Spleen (tissue), 7 donors: ENCODE measurements at regions not wholly inside any gene's neighbourhood (a gene's known extent, or its start where the extent isn't known, plus 50 kb on each side); places are given as distances from the start of the nearest gene placed in this dataset.

ENCODE experiments used
- CTCF ChIP-seq, 11 experiments: fragments of 200-600 bp in 7 of 11; fragments of 450-650 bp in 4 of 11; sonication (generic) in 4 of 11; IDR thresholded peaks in 8 of 11; conservative IDR thresholded peaks in 3 of 11; 1 replicate in 7 of 11; 2 replicates in 4 of 11; pipeline versions ENCODE4 v1.4.0 to v1.8.0; 2016 to 2021; ENCODE audit warnings: antibody characterized with exemption in 11 of 11, inconsistent platforms in 4 of 11, mild to moderate bottlenecking in 1 of 11
- POLR2A ChIP-seq, 3 donors: fragments of 450-650 bp; IDR thresholded peaks; one replicate each; pipeline ENCODE4 v1.5.1; 2017; ENCODE audit warnings: antibody characterized with exemption in 3 of 3, mild to moderate bottlenecking in 1 of 3
- POLR2AphosphoS5 ChIP-seq, 3 donors: sonication (generic); formaldehyde crosslinking; IDR thresholded peaks; one replicate each; pipeline ENCODE4 v1.5.1; 2017; ENCODE audit warnings: antibody characterized with exemption in 3 of 3
- donor health status: DM: no; HTN: no; CAD: no; lungs with moderate emphysema.
- donor health status: DM: no; HTN: no; CAD: no.
- donor health status: DM: no; HTN: no; CAD: no.

GRCh38 chr10:3263082-3263481, 90.5 kb upstream of the PITRM1 start:
- TF ChIP-seq CTCF (IDR thresholded peaks at IDR 0.05 in 8 of 11, conservative IDR thresholded peaks at IDR 0.05 in 3 of 11) = no peak
- no peak for TF ChIP-seq POLR2A (IDR thresholded peaks at IDR 0.05)
- no peak for TF ChIP-seq POLR2AphosphoS5 (IDR thresholded peaks at IDR 0.05)
